BE2C (cell line): ENCODE measurements at regions not wholly inside any gene's neighbourhood (a gene's known extent, or its start where the extent isn't known, plus 50 kb on each side); places are given as distances from the start of the nearest gene placed in this dataset.

ENCODE experiments used
- DNase-seq: peaks from one replicate; pipeline ENCODE4 v3.0.0-alpha.2; 2020
- H3K27me3 ChIP-seq: fragments of 250-450 bp; sonication (Bioruptor Pico); 2 replicates; pipeline ENCODE4 v1.5.1; 2020; ENCODE audit warnings: mild to moderate bottlenecking
- H3K36me3 ChIP-seq: fragments of 250-450 bp; sonication (Bioruptor Pico); 2 replicates; pipeline ENCODE4 v1.5.1; 2020; ENCODE audit warnings: mild to moderate bottlenecking
- H3K4me1 ChIP-seq: fragments of 250-450 bp; sonication (Bioruptor Pico); 2 replicates; pipeline ENCODE4 v1.5.1; 2020
- H3K4me3 ChIP-seq: 2 replicates; pipeline ENCODE4 v1.5.1; 2011; ENCODE audit warnings: low read depth, low read length
- H3K9me3 ChIP-seq: fragments of 250-450 bp; sonication (Bioruptor Pico); 2 replicates; pipeline ENCODE4 v1.5.1; 2020
- CTCF ChIP-seq: IDR thresholded peaks from 2 replicates; pipeline ENCODE4 v1.5.1; 2012; ENCODE audit warnings: mild to moderate bottlenecking, low read depth, low read length

GRCh38 chr7:131016230-131016629, 282.2 kb upstream of the KLF14 start:
- Histone ChIP-seq H3K27me3 (no peaks in the 10 kb centered on the region), H3K4me1 (0 out of 2 replicates have a peak, but pooled peaks cover 5% of the 10 kb centered on the region), H3K4me3 (no peak overlapping the region), H3K36me3 (no peaks in the 10 kb centered on the region), H3K9me3 (no peaks in the 10 kb centered on the region)
- no peak for DNase-seq
- TF ChIP-seq CTCF: no peak

GRCh38 chr7:131019351-131019750, 285.3 kb upstream of the KLF14 start:
- Histone ChIP-seq H3K36me3 (no peaks in the 10 kb centered on the region), H3K4me3 (no peak overlapping the region), H3K27me3 (no peaks in the 10 kb centered on the region), H3K9me3 (no peaks in the 10 kb centered on the region), H3K4me1 (0 out of 2 replicates have a peak, but pooled peaks cover under 1% of the 10 kb centered on the region)
- TF ChIP-seq CTCF: no peak
- no peak for DNase-seq

- H3K4me1 ChIP-seq: no peaks in the 10 kb centered on the region
- H3K36me3 ChIP-seq: no peaks in the 10 kb centered on the region
- H3K27me3 ChIP-seq: no peaks in the 10 kb centered on the region
- no peaks in the 10 kb centered on the region for H3K9me3 ChIP-seq
- no peak overlapping the region for H3K4me3 ChIP-seq
- TF ChIP-seq CTCF: no peak
- DNase-seq: no peak
Measured at GRCh38 chr7:131020759-131021261, 286.8 kb upstream of the KLF14 start.

GRCh38 chr7:131021460-131021859, 287.5 kb upstream of the KLF14 start:
- DNase-seq: no peak
- Histone ChIP-seq H3K4me3 (no peak overlapping the region), H3K36me3 (no peaks in the 10 kb centered on the region), H3K27me3 (no peaks in the 10 kb centered on the region), H3K9me3 (no peaks in the 10 kb centered on the region), H3K4me1 (no peaks in the 10 kb centered on the region)
- TF ChIP-seq CTCF: no peak

- no peak for TF ChIP-seq CTCF
- no peaks in the 10 kb centered on the region for H3K27me3 ChIP-seq
- H3K4me3 ChIP-seq: no peak overlapping the region
- H3K36me3 ChIP-seq: no peaks in the 10 kb centered on the region
- peaks cover 4% of the 10 kb centered on the region; the same call in 1 of the 2 replicates for H3K4me1 ChIP-seq
- H3K9me3 ChIP-seq: no peaks in the 10 kb centered on the region
- DNase-seq: no peak
Measured at GRCh38 chr7:131021902-131022301, 287.9 kb upstream of the KLF14 start.

GRCh38 chr7:131026297-131027000, 292.4 kb upstream of the KLF14 start:
- Histone ChIP-seq H3K36me3 (no peaks in the 10 kb centered on the region), H3K9me3 (no peaks in the 10 kb centered on the region), H3K27me3 (no peaks in the 10 kb centered on the region), H3K4me3 (no peak overlapping the region), H3K4me1 (peaks cover 9% of the 10 kb centered on the region; the same call in 1 of the 2 replicates)
- TF ChIP-seq CTCF: no peak
- DNase-seq: no peak
